C4-2B (cell line): ENCODE measurements at regions not wholly inside any gene's neighbourhood (a gene's known extent, or its start where the extent isn't known, plus 50 kb on each side); places are given as distances from the start of the nearest gene placed in this dataset.
"Not testable (repeated sequence)": the region's sequence is repeated elsewhere in the genome, so short reads cannot be mapped to it uniquely, and the experiment has no call there.

ENCODE experiments used
- CTCF ChIP-seq: fragments of 450-650 bp; conservative IDR thresholded peaks from 2 replicates; pipeline ENCODE4 v1.5.1; 2017; ENCODE audit warnings: mild to moderate bottlenecking
- ZFX ChIP-seq: fragments of 450-650 bp; IDR thresholded peaks from 2 replicates; pipeline ENCODE4 v1.6.1; 2017

GRCh38 chr14:105770619-105771216, 244.3 kb downstream of the TMEM121 start:
- TF ChIP-seq CTCF, ZFX: not testable (repeated sequence)
